Mucosa of descending colon (tissue), 3 donors: ENCODE measurements at regions not wholly inside any gene's neighbourhood (a gene's known extent, or its start where the extent isn't known, plus 50 kb on each side); places are given as distances from the start of the nearest gene placed in this dataset.
"Not testable (repeated sequence)": the region's sequence is repeated elsewhere in the genome, so short reads cannot be mapped to it uniquely, and the experiment has no call there.

Experiments used
- ATAC-seq: fragments of 200-7000 bp; cut with Tn5 transposase; one replicate; pipeline ENCODE4 v1.9.1; 2020; ENCODE audit warnings: mild to moderate bottlenecking, moderate library complexity
- DNase-seq, 3 donors: peaks; one replicate each; pipeline ENCODE4 v3.0.0-alpha.2; 2020
- H3K36me3 ChIP-seq: fragments of 200-600 bp; one replicate; pipeline ENCODE4 v1.8.0; 2021; ENCODE audit warnings: low read depth, mild to moderate bottlenecking
- H3K4me1 ChIP-seq: fragments of 200-600 bp; one replicate; pipeline ENCODE4 v1.8.0; 2021; ENCODE audit warnings: low read depth, mild to moderate bottlenecking
- H3K4me3 ChIP-seq: fragments of 200-600 bp; one replicate; pipeline ENCODE4 v1.8.0; 2021; ENCODE audit warnings: mild to moderate bottlenecking
- H3K9me3 ChIP-seq: fragments of 200-600 bp; one replicate; pipeline ENCODE4 v1.8.0; 2021; ENCODE audit warnings: mild to moderate bottlenecking
- CTCF ChIP-seq: fragments of 200-600 bp; IDR thresholded peaks from one replicate; pipeline ENCODE4 v1.8.0; 2022; ENCODE audit warnings: antibody characterized with exemption, mild to moderate bottlenecking
- intact Hi-C, 2 donors: fragments of 100-400 bp; cut with DNase I in 1 of 2; cut with micrococcal nuclease in 1 of 2; formaldehyde crosslinking; loops; one replicate each; pipeline versions ENCODE4 v1.11.0 to v1.11.1; 2022; cut with DNase I, micrococcal nuclease
- donor health status: DM: no; HTN: no; CAD: no; lungs with moderate emphysema.
- donor health status: DM: no; HTN: no; CAD: no.
- donor health status: DM: no; HTN: yes; CAD: no.

GRCh38 chr5:17022296-17022695, 86.2 kb upstream of the MYO10 start:
- Histone ChIP-seq H3K4me1 (no peaks in the 10 kb centered on the region), H3K9me3 (no peaks in the 10 kb centered on the region), H3K4me3 (no peak overlapping the region), H3K36me3 (no peaks in the 10 kb centered on the region)
- no peak for DNase-seq
- intact Hi-C loops, result no loop called here
- ATAC-seq, result no peak
- TF ChIP-seq CTCF, result no peak

GRCh38 chr5:17024686-17025180, 88.6 kb upstream of the MYO10 start:
- no peaks in the 10 kb centered on the region for H3K36me3 ChIP-seq
- H3K4me1 ChIP-seq, result no peaks in the 10 kb centered on the region
- DNase-seq (no peak), ATAC-seq (no peak)
- no peak overlapping the region for H3K4me3 ChIP-seq
- intact Hi-C loops, result no loop called here
- no peaks in the 10 kb centered on the region for H3K9me3 ChIP-seq
- TF ChIP-seq CTCF, result no peak

- ATAC-seq, DNase-seq, H3K4me1 ChIP-seq, H3K4me3 ChIP-seq, H3K36me3 ChIP-seq, intact Hi-C loops, H3K9me3 ChIP-seq: not testable (repeated sequence)
These were observed 95.7 kb upstream of the MYO10 start for GRCh38 chr5:17031659-17032277.

GRCh38 chr5:17032314-17032985, 96.4 kb upstream of the MYO10 start:
- H3K9me3 ChIP-seq, intact Hi-C loops, H3K36me3 ChIP-seq, ATAC-seq, H3K4me1 ChIP-seq, DNase-seq, H3K4me3 ChIP-seq: not testable (repeated sequence)

GRCh38 chr5:17034992-17035391, 98.9 kb upstream of the MYO10 start:
- H3K4me3 ChIP-seq, intact Hi-C loops, H3K9me3 ChIP-seq, H3K36me3 ChIP-seq, H3K4me1 ChIP-seq, DNase-seq, ATAC-seq: not testable (repeated sequence)

- TF ChIP-seq CTCF, result no peak
- no peaks in the 10 kb centered on the region for H3K36me3 ChIP-seq
- no peak for ATAC-seq
- no peaks in the 10 kb centered on the region for H3K4me1 ChIP-seq
- no peaks in the 10 kb centered on the region for H3K9me3 ChIP-seq
- DNase-seq, result no peak
- H3K4me3 ChIP-seq, result no peak overlapping the region
- intact Hi-C loops, result no loop called here
These were observed 101.7 kb upstream of the MYO10 start for GRCh38 chr5:17037751-17038150.

GRCh38 chr5:17039170-17039569, 103.1 kb upstream of the MYO10 start:
- no peak for TF ChIP-seq CTCF
- Histone ChIP-seq H3K9me3 (no peaks in the 10 kb centered on the region), H3K4me1 (no peaks in the 10 kb centered on the region), H3K4me3 (no peak overlapping the region), H3K36me3 (no peaks in the 10 kb centered on the region)
- ATAC-seq, result no peak
- intact Hi-C loops, result no loop called here
- DNase-seq, result no peak
